ENCODE measurements at regions not wholly inside any gene's neighbourhood (a gene's known extent, or its start where the extent isn't known, plus 50 kb on each side); places are given as distances from the start of the nearest gene placed in this dataset.

GRCh38 chr13:33545492-33545891, 259.9 kb upstream of the STARD13 start:
- TF ChIP-seq, protein P1, sequence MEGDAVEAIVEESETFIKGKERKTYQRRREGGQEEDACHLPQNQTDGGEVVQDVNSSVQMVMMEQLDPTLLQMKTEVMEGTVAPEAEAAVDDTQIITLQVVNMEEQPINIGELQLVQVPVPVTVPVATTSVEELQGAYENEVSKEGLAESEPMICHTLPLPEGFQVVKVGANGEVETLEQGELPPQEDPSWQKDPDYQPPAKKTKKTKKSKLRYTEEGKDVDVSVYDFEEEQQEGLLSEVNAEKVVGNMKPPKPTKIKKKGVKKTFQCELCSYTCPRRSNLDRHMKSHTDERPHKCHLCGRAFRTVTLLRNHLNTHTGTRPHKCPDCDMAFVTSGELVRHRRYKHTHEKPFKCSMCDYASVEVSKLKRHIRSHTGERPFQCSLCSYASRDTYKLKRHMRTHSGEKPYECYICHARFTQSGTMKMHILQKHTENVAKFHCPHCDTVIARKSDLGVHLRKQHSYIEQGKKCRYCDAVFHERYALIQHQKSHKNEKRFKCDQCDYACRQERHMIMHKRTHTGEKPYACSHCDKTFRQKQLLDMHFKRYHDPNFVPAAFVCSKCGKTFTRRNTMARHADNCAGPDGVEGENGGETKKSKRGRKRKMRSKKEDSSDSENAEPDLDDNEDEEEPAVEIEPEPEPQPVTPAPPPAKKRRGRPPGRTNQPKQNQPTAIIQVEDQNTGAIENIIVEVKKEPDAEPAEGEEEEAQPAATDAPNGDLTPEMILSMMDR (IDR thresholded peaks at IDR 0.05; ENCODE audit: low read depth, low read length, missing control alignments) = no peak
- no peak overlapping the region for H3K4me3 ChIP-seq (ENCODE audit: low read depth, low read length)
- no peak for DNase-seq (ENCODE audit: low read depth)
- in situ Hi-C loops (cut with HindIII; ENCODE audit: low sequenced_read_pairs) = loop anchor here (10.0 kb wide), 1 partner anchor 189 kb away; no protein-coding TSS in a partner anchor

- TF ChIP-seq, protein P1 (IDR thresholded peaks at IDR 0.05; ENCODE audit: low read depth, low read length, missing control alignments) = no peak
Measured at GRCh38 chr13:33547035-33547434, 261.5 kb upstream of the STARD13 start.

GRCh38 chr13:33548069-33548468, 262.5 kb upstream of the STARD13 start:
- in situ Hi-C loops (cut with HindIII; ENCODE audit: low sequenced_read_pairs) = loop anchor here (10.0 kb wide), 1 partner anchor 187 kb away; no protein-coding TSS in a partner anchor
- no peak for DNase-seq (ENCODE audit: low read depth)
- TF ChIP-seq, protein P1 (IDR thresholded peaks at IDR 0.05; ENCODE audit: low read depth, low read length, missing control alignments) = no peak
- no peak overlapping the region for H3K4me3 ChIP-seq (ENCODE audit: low read depth, low read length)

More at GRCh38 chr13:33547035-33547434, 261.5 kb upstream of the STARD13 start:
- DNase-seq (ENCODE audit: low read depth) = no peak
- in situ Hi-C loops (cut with HindIII; ENCODE audit: low sequenced_read_pairs) = loop anchor here (10.0 kb wide), 1 partner anchor 188 kb away; no protein-coding TSS in a partner anchor
- H3K4me3 ChIP-seq (ENCODE audit: low read depth, low read length) = no peak overlapping the region

DNA sequence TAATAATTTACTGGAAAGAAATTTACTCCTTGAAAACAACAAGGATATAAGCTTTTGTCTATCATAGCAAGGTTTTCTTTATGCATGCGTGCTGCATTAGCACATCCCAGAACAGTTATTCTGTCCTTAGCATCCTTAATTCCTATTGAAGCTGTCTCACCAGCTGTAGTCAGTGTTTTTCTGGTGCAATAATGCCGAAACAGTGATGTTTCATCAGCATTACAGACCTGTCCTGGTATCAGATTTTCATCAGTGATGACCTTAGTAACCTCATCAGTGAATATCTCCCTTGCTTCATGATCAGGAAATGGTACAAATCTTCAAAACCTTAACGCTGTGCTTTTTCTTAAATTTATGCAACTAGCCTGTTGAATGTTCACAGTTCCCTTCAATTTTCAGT, 264.7 kb upstream of the STARD13 start:
- DNase-seq (ENCODE audit: low read depth) = no peak
- in situ Hi-C loops (cut with HindIII; ENCODE audit: low sequenced_read_pairs) = no loop called here
- TF ChIP-seq, protein P1 (IDR thresholded peaks at IDR 0.05; ENCODE audit: low read depth, low read length, missing control alignments) = no peak
- H3K4me3 ChIP-seq (ENCODE audit: low read depth, low read length) = no peak overlapping the region

GRCh38 chr13:33550885-33551284, 265.3 kb upstream of the STARD13 start:
- TF ChIP-seq, protein P1 (IDR thresholded peaks at IDR 0.05; ENCODE audit: low read depth, low read length, missing control alignments) = no peak
- no peak for DNase-seq (ENCODE audit: low read depth)
- H3K4me3 ChIP-seq (ENCODE audit: low read depth, low read length) = no peak overlapping the region
- in situ Hi-C loops (cut with HindIII; ENCODE audit: low sequenced_read_pairs) = no loop called here

DNA sequence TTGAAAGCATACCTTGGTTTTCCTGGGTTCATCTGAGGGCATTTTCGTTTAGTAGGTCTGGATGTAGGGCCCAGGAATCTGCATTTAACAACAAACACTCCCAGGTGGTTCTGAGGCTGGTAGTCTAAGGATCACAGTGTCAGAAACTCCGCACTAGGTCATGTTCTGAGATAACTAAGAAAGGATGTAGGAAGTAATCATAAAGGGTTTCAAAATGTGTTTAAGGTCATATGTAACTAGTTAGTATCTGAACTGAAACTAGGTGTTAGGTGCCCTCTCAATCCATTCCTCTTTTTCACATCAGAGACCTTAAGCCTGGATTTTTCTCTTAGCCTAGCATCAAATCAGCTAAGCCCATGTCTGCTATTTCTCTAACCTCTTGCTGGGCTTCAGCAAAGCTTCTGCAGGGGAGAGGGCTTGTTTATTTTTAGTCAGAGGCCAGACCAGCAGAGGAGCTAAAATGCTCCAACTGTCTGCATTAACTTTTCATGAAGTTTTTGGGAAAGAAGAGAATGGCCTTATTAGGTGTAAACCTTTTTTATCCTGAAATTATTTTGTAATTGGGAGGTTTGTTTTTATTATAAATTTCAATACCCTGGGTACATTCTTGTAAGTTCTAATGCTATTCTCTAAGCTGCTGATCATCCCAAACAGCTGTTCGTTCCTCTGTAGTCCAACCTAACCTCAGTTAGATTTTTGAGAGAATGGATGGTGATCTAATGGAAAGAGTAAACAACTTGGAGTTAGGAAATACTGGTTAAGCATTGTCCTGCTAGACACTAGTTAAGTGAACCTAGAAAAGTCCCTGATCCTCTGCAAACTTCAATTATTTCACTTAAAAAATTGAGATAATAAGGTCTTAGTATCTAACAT, 262.8 kb upstream of the RFC3 start:
- no peak for DNase-seq (ENCODE audit: low read depth)
- in situ Hi-C loops (cut with HindIII; ENCODE audit: low sequenced_read_pairs) = no loop called here
- TF ChIP-seq, protein P1 (IDR thresholded peaks at IDR 0.05; ENCODE audit: low read depth, low read length, missing control alignments) = no peak
- no peak overlapping the region for H3K4me3 ChIP-seq (ENCODE audit: low read depth, low read length)

Data from astrocyte of the cerebellum (primary cell).